DND-41 (cell line): ENCODE measurements at regions not wholly inside any gene's neighbourhood (a gene's known extent, or its start where the extent isn't known, plus 50 kb on each side); places are given as distances from the start of the nearest gene placed in this dataset.

Source experiments
- CTCF ChIP-seq: IDR thresholded peaks from 2 replicates; pipeline ENCODE4 v1.5.1; 2012; ENCODE audit warnings: borderline replicate concordance, low read length, moderate library complexity, mild to moderate bottlenecking; ENCODE audit not compliant: poor library complexity, severe bottlenecking; ENCODE audit errors: extremely low read depth
- EZH2 ChIP-seq: IDR thresholded peaks from 3 replicates; pipeline ENCODE4 v1.6.1; 2012; ENCODE audit warnings: borderline replicate concordance, low read depth, mild to moderate bottlenecking, moderate library complexity, low read length, inconsistent platforms; ENCODE audit not compliant: severe bottlenecking

GRCh38 chr11:81573367-81573766 is 1160.3 kb downstream of the FAM181B start:
- no peak for TF ChIP-seq CTCF
- TF ChIP-seq EZH2 = no peak
